Lower leg skin (tissue), 3 donors: ENCODE measurements at regions not wholly inside any gene's neighbourhood (a gene's known extent, or its start where the extent isn't known, plus 50 kb on each side); places are given as distances from the start of the nearest gene placed in this dataset.

ENCODE experiments used
- CTCF ChIP-seq, 3 donors: fragments of 450-650 bp; IDR thresholded peaks; one replicate each; pipeline ENCODE4 v1.5.1; 2016; ENCODE audit warnings: antibody characterized with exemption in 3 of 3, mild to moderate bottlenecking in 3 of 3, moderate library complexity in 2 of 3
- POLR2A ChIP-seq, 2 donors: fragments of 450-650 bp; IDR thresholded peaks; one replicate each; pipeline ENCODE4 v1.6.1; 2016 to 2017; ENCODE audit warnings: antibody characterized with exemption in 2 of 2, mild to moderate bottlenecking in 1 of 2, moderate library complexity in 1 of 2

- no peak for TF ChIP-seq POLR2A (IDR thresholded peaks at IDR 0.05)
- TF ChIP-seq CTCF (IDR thresholded peaks at IDR 0.05) = no peak
Observed at GRCh38 chr1:166377896-166378295, 211.1 kb upstream of the FAM78B start.
